HG03196 (cell line): ENCODE measurements at regions not wholly inside any gene's neighbourhood (a gene's known extent, or its start where the extent isn't known, plus 50 kb on each side); places are given as distances from the start of the nearest gene placed in this dataset.
"Not testable (repeated sequence)": the region's sequence is repeated elsewhere in the genome, so short reads cannot be mapped to it uniquely, and the experiment has no call there.

ENCODE experiments used
- ATAC-seq: cut with Tn5 transposase; IDR thresholded peaks from one replicate; pipeline ENCODE4 v1.9.1; 2021; ENCODE audit not compliant: unreplicated experiment

GRCh38 chr21:6093419-6093818 is 4428.0 kb upstream of the TPTE start:
- not testable (repeated sequence) for ATAC-seq

- ATAC-seq: not testable (repeated sequence)
Measured at GRCh38 chr21:6093870-6094269, 4427.5 kb upstream of the TPTE start.

GRCh38 chr21:6095304-6095703 is 4426.1 kb upstream of the TPTE start:
- ATAC-seq: not testable (repeated sequence)

- not testable (repeated sequence) for ATAC-seq
Measured at GRCh38 chr21:6096560-6097424, 4424.6 kb upstream of the TPTE start.

- not testable (repeated sequence) for ATAC-seq
Measured at GRCh38 chr21:6097736-6098135, 4423.6 kb upstream of the TPTE start.

GRCh38 chr21:6098191-6098935 is 4423.0 kb upstream of the TPTE start:
- not testable (repeated sequence) for ATAC-seq

- not testable (repeated sequence) for ATAC-seq
Measured at GRCh38 chr21:6101588-6101987, 4419.8 kb upstream of the TPTE start.

GRCh38 chr21:6104546-6104945 is 4416.8 kb upstream of the TPTE start:
- not testable (repeated sequence) for ATAC-seq

GRCh38 chr21:6106686-6107567 is 4414.5 kb upstream of the TPTE start:
- not testable (repeated sequence) for ATAC-seq

GRCh38 chr21:6108894-6109293 is 4412.5 kb upstream of the TPTE start:
- ATAC-seq: not testable (repeated sequence)

- not testable (repeated sequence) for ATAC-seq
Measured at GRCh38 chr21:6109774-6110173, 4411.6 kb upstream of the TPTE start.

- peak; percentile 58 for ATAC-seq
Measured at GRCh38 chr21:6110716-6111343, 4410.6 kb upstream of the TPTE start.

GRCh38 chr21:6111354-6111753 is 4410.0 kb upstream of the TPTE start:
- ATAC-seq: not testable (repeated sequence)

- not testable (repeated sequence) for ATAC-seq
Measured at GRCh38 chr21:6118336-6118735, 4403.0 kb upstream of the TPTE start.

GRCh38 chr21:6120863-6121262 is 4400.5 kb upstream of the TPTE start:
- not testable (repeated sequence) for ATAC-seq

GRCh38 chr21:6122629-6123028 is 4398.8 kb upstream of the TPTE start:
- not testable (repeated sequence) for ATAC-seq

- not testable (repeated sequence) for ATAC-seq
Measured at GRCh38 chr21:6123224-6123623, 4398.2 kb upstream of the TPTE start.

- ATAC-seq: not testable (repeated sequence)
Measured at GRCh38 chr21:6125549-6126240, 4395.7 kb upstream of the TPTE start.

- ATAC-seq: not testable (repeated sequence)
Measured at GRCh38 chr21:6126976-6127732, 4394.2 kb upstream of the TPTE start.
